ENCODE measurements at regions not wholly inside any gene's neighbourhood (a gene's known extent, or its start where the extent isn't known, plus 50 kb on each side); places are given as distances from the start of the nearest gene placed in this dataset.

GRCh38 chr9:75499812-75500211, 390.7 kb upstream of the PCSK5 start:
- WGBS, 2 experiments (ENCODE audit: extremely low coverage in 2 of 2, insufficient read length in 1 of 2), result no CpG with 5 or more reads among the region's 4 CpGs
- intact Hi-C loops (cut with micrococcal nuclease), result no loop called here
- dilution Hi-C loops (cut with HindIII; ENCODE audit: low sequenced_read_pairs, unreplicated experiment), result no loop called here

More at GRCh38 chr9:75499812-75500211, 390.7 kb upstream of the PCSK5 start:
- Histone ChIP-seq H2BK120ac (ENCODE audit: low read depth, low read length) (no peak overlapping the region), H4K20me1 (ENCODE audit: insufficient read depth, low read length) (no peaks in the 10 kb centered on the region), H3K56ac (ENCODE audit: extremely low read depth, insufficient read depth, low read length) (no peak overlapping the region), H3K27me3 (ENCODE audit: control insufficient read depth, insufficient read depth, low read length) (no peaks in the 10 kb centered on the region), H3K14ac (replicated peaks; ENCODE audit: low read depth, low read length) (no peak overlapping the region), H3K4me1 (ENCODE audit: control insufficient read depth, insufficient read depth, low read length) (no peaks in the 10 kb centered on the region), H3K9me1 (ENCODE audit: insufficient read depth, low read length) (no peaks in the 10 kb centered on the region), H2BK15ac (ENCODE audit: low read depth, low read length) (no peak overlapping the region), H2AFZ (replicated peaks; ENCODE audit: low read length, poor library complexity) (no peak overlapping the region), H3K4ac (ENCODE audit: low read depth, low read length) (no peak overlapping the region), H2AK9ac (replicated peaks; ENCODE audit: low read depth, low read length, poor library complexity) (no peak overlapping the region), H3K9me3 (ENCODE audit: control insufficient read depth, insufficient read depth, low read length) (no peaks in the 10 kb centered on the region), H3K27ac (ENCODE audit: insufficient read depth, low read length) (no peak overlapping the region), H2BK20ac (ENCODE audit: low read depth, low read length) (no peak overlapping the region), H4K91ac (ENCODE audit: insufficient read depth, low read depth, low read length) (no peak overlapping the region), H3K4me2 (ENCODE audit: low read depth, low read length) (no peak overlapping the region), H2BK5ac (ENCODE audit: low read depth, low read length, poor library complexity, severe bottlenecking) (no peak overlapping the region), H3K18ac (ENCODE audit: low read depth, low read length) (no peak overlapping the region), H4K5ac (ENCODE audit: low read depth, low read length) (no peak overlapping the region), H3K23ac (ENCODE audit: low read depth, low read length) (no peak overlapping the region), H4K8ac (ENCODE audit: low read depth in 2 of 2, low read length in 2 of 2) (no peak overlapping the region), H3K9ac (ENCODE audit: low read depth, low read length) (no peak overlapping the region), H2AK5ac (ENCODE audit: low read depth, low read length) (no peak overlapping the region), H3K4me3 (ENCODE audit: insufficient read depth, low read depth, low read length) (no peak overlapping the region), H3K36me3 (ENCODE audit: control insufficient read depth, insufficient read depth, low read length) (no peaks in the 10 kb centered on the region), H3K79me1 (ENCODE audit: low read depth in 1 of 2, low read length in 2 of 2) (no peaks in the 10 kb centered on the region)
- POLR2A ChIA-PET (ENCODE audit: unreplicated experiment), result no interaction called here
- in situ Hi-C loops (cut with MboI; ENCODE audit: low sequenced_read_pairs), result no loop called here
- DNase-seq (no peak), ATAC-seq (ENCODE audit: low read depth) (no peak)
- no TSS peak for BruUV-seq (replicated peaks)
- TF ChIP-seq MAFK (IDR thresholded peaks at IDR 0.05; ENCODE audit: low read depth, low read length) (no peak), ELK1 (IDR thresholded peaks at IDR 0.05; ENCODE audit: borderline replicate concordance, low read depth, low read length) (no peak), CEBPB (IDR thresholded peaks at IDR 0.05; ENCODE audit: low read depth, low read length) (no peak), FOS (IDR thresholded peaks at IDR 0.05; ENCODE audit: low read depth, low read length) (no peak), CTCF (conservative IDR thresholded peaks at IDR 0.05; ENCODE audit: low read depth, low read length) (no peak), POLR2A (IDR thresholded peaks at IDR 0.05; ENCODE audit: low read depth, low read length) (no peak), USF2 (IDR thresholded peaks at IDR 0.05; ENCODE audit: low read depth, low read length) (no peak), RCOR1 (IDR thresholded peaks at IDR 0.05; ENCODE audit: insufficient replicate concordance, low read length) (no peak), SMC3 (IDR thresholded peaks at IDR 0.05; ENCODE audit: low read depth, low read length) (no peak), CHD1 (IDR thresholded peaks at IDR 0.05; ENCODE audit: low read depth, low read length) (no peak), MAZ (IDR thresholded peaks at IDR 0.05; ENCODE audit: borderline replicate concordance, low read depth, low read length) (no peak), BHLHE40 (IDR thresholded peaks at IDR 0.05; ENCODE audit: low read depth, low read length) (no peak), MXI1 (IDR thresholded peaks at IDR 0.05; ENCODE audit: borderline replicate concordance, low read depth, low read length) (no peak), RAD21 (IDR thresholded peaks at IDR 0.05; ENCODE audit: low read length) (no peak), NFE2L2 (IDR thresholded peaks at IDR 0.05; ENCODE audit: low read depth, low read length) (no peak), RFX5 (IDR thresholded peaks at IDR 0.05; ENCODE audit: low read depth, low read length) (no peak)
- CTCF ChIA-PET, result no interaction called here
